CD4-positive, alpha-beta T cell (primary cell): ENCODE measurements at regions not wholly inside any gene's neighbourhood (a gene's known extent, or its start where the extent isn't known, plus 50 kb on each side); places are given as distances from the start of the nearest gene placed in this dataset.
"Not testable (repeated sequence)": the region's sequence is repeated elsewhere in the genome, so short reads cannot be mapped to it uniquely, and the experiment has no call there.

Source experiments
- ATAC-seq: fragments of 200-7000 bp; cut with Tn5 transposase; one replicate; pipeline ENCODE4 v1.10.0; 2022; ENCODE audit warnings: mild to moderate bottlenecking; ENCODE audit not compliant: poor library complexity
- CTCF ChIA-PET: fragments of 350-600 bp; sonication (Branson Sonifier 250); formaldehyde crosslinking; loops from one replicate; lab custom pipeline; 2021; ENCODE audit warnings: antibody characterized with exemption, inconsistent platforms; lab: Charles Lee
- POLR2A ChIA-PET: fragments of 350-600 bp; sonication (Branson Sonifier 250); formaldehyde crosslinking; loops from one replicate; lab custom pipeline; 2021; ENCODE audit warnings: antibody characterized with exemption, inconsistent platforms; lab: Charles Lee
- DNase-seq, 14 experiments: peaks; one replicate each; pipeline ENCODE4 v3.0.0-alpha.2; 2013 to 2020; ENCODE audit warnings: mixed read lengths in 2 of 14
- H3K27ac ChIP-seq, 2 donors: one replicate each; pipeline versions ENCODE4 v1.5.1 to v1.7.0; 2013; ENCODE audit warnings: low read length in 2 of 2, low read depth in 1 of 2, mild to moderate bottlenecking in 1 of 2
- H3K27me3 ChIP-seq, 2 experiments: 1 replicate in 1 of 2; 2 replicates in 1 of 2; pipeline versions ENCODE4 v1.6.1 to v1.7.0; 2013; ENCODE audit warnings: low read length in 2 of 2, control low read depth in 1 of 2, mild to moderate bottlenecking in 1 of 2, moderate library complexity in 1 of 2; ENCODE audit not compliant: insufficient read depth in 2 of 2, control insufficient read depth in 1 of 2
- H3K36me3 ChIP-seq: one replicate; pipeline ENCODE4 v1.6.1; 2013; ENCODE audit warnings: low read length, control low read depth; ENCODE audit not compliant: insufficient read depth
- H3K4me1 ChIP-seq: one replicate; pipeline ENCODE4 v1.6.1; 2013; ENCODE audit warnings: low read length, control low read depth; ENCODE audit not compliant: insufficient read depth
- H3K4me3 ChIP-seq: one replicate; pipeline ENCODE4 v1.5.1; 2013; ENCODE audit warnings: mild to moderate bottlenecking, low read length, moderate library complexity
- H3K9me3 ChIP-seq, 2 experiments: 1 replicate in 1 of 2; 2 replicates in 1 of 2; pipeline versions ENCODE4 v1.6.1 to v1.7.0; 2013; ENCODE audit warnings: low read length in 2 of 2, mild to moderate bottlenecking in 2 of 2, control low read depth in 1 of 2, moderate library complexity in 1 of 2; ENCODE audit not compliant: control insufficient read depth in 1 of 2, insufficient read depth in 1 of 2
- H3K27ac Mint-ChIP-seq: one replicate; pipeline ENCODE4 v1.8.0; 2020; ENCODE audit warnings: mixed read lengths
- H3K27me3 Mint-ChIP-seq: one replicate; pipeline ENCODE4 v1.8.0; 2021; ENCODE audit warnings: mixed read lengths
- H3K36me3 Mint-ChIP-seq: one replicate; pipeline ENCODE4 v1.8.0; 2021; ENCODE audit warnings: low read depth, mixed read lengths
- H3K4me1 Mint-ChIP-seq: one replicate; pipeline ENCODE4 v1.8.0; 2021; ENCODE audit warnings: low read depth, mixed read lengths
- H3K4me3 Mint-ChIP-seq: one replicate; pipeline ENCODE4 v1.8.0; 2020; ENCODE audit warnings: mild to moderate bottlenecking, mixed read lengths
- H3K9me3 Mint-ChIP-seq: one replicate; pipeline ENCODE4 v1.8.0; 2020; ENCODE audit warnings: mixed read lengths
- intact Hi-C, 2 experiments: fragments of 100-400 bp; cut with DNase I in 1 of 2; cut with micrococcal nuclease in 1 of 2; formaldehyde crosslinking; loops; one replicate each; pipeline versions ENCODE4 v1.15.1 to v1.9.0; 2023 to 2025; cut with DNase I, micrococcal nuclease
- TF ChIP-seq, protein P1 (sequence below): fragments of 200-600 bp; IDR thresholded peaks from one replicate; pipeline ENCODE4 v1.8.0; 2022; ENCODE audit warnings: antibody characterized with exemption, mild to moderate bottlenecking

DNA sequence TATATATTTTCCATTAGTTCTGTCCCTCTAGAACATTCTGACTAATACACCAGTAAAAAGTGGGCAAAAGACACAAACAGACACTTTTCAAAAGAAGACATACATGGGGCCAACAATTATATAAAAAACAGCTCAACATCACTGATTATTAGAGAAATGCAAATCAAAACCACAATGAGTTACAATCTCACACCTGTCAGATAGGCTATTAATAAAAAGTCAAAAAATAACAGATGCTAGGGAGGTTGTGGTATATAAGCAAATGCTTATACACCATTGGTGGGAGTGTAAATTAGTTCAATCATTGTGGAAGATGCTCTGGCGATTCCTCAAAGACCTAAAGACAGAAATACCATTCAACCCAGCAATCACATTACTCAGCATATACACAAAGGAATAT is 1707.8 kb downstream of the GRIK2 start:
- no peak for DNase-seq

DNA sequence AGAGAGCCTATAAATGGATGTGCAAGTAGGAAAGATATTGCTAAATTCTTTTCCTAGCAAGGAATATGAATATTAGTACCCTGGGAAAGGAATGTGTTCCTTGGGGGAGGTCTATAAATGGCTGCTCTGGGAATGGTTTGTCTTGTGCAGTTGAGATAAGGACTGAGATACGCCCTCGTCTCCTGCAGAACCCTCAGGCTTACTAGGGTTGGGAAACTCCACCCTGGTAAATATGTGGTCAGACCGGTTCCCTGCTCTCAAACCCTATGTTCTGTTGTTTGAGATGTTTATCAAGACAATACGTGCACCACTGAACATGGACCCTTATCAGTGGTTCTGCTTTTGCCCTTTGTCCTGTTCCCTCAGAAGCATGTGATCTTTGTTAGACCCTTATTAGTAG is 1698.9 kb downstream of the GRIK2 start:
- DNase-seq, H3K27ac ChIP-seq, H3K27me3 ChIP-seq, H3K36me3 ChIP-seq, H3K4me1 ChIP-seq, H3K9me3 ChIP-seq, H3K9me3 Mint-ChIP-seq, H3K27me3 Mint-ChIP-seq, CTCF ChIA-PET, H3K4me3 Mint-ChIP-seq, ATAC-seq, H3K36me3 Mint-ChIP-seq, POLR2A ChIA-PET, intact Hi-C loops, H3K4me1 Mint-ChIP-seq, H3K4me3 ChIP-seq, H3K27ac Mint-ChIP-seq: not testable (repeated sequence)

More for the DNA sequence above, 1707.8 kb downstream of the GRIK2 start:
- no peaks in the 10 kb centered on the region for H3K36me3 ChIP-seq
- CTCF ChIA-PET: no interaction called here
- H3K4me1 ChIP-seq: no peaks in the 10 kb centered on the region
- no peaks in the 10 kb centered on the region for H3K9me3 ChIP-seq
- TF ChIP-seq, protein P1, sequence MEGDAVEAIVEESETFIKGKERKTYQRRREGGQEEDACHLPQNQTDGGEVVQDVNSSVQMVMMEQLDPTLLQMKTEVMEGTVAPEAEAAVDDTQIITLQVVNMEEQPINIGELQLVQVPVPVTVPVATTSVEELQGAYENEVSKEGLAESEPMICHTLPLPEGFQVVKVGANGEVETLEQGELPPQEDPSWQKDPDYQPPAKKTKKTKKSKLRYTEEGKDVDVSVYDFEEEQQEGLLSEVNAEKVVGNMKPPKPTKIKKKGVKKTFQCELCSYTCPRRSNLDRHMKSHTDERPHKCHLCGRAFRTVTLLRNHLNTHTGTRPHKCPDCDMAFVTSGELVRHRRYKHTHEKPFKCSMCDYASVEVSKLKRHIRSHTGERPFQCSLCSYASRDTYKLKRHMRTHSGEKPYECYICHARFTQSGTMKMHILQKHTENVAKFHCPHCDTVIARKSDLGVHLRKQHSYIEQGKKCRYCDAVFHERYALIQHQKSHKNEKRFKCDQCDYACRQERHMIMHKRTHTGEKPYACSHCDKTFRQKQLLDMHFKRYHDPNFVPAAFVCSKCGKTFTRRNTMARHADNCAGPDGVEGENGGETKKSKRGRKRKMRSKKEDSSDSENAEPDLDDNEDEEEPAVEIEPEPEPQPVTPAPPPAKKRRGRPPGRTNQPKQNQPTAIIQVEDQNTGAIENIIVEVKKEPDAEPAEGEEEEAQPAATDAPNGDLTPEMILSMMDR: no peak
- intact Hi-C loops: no loop called here
- Mint-ChIP-seq H3K4me3 (no peak overlapping the region), H3K27ac (no peak overlapping the region), H3K9me3 (peaks cover 14% of the 10 kb centered on the region), H3K4me1 (no peaks in the 10 kb centered on the region), H3K36me3 (no peaks in the 10 kb centered on the region), H3K27me3 (no peaks in the 10 kb centered on the region)
- no peak for ATAC-seq
- H3K27ac ChIP-seq: no peak overlapping the region
- POLR2A ChIA-PET: no interaction called here
- H3K4me3 ChIP-seq: no peak overlapping the region
- no peaks in the 10 kb centered on the region for H3K27me3 ChIP-seq

DNA sequence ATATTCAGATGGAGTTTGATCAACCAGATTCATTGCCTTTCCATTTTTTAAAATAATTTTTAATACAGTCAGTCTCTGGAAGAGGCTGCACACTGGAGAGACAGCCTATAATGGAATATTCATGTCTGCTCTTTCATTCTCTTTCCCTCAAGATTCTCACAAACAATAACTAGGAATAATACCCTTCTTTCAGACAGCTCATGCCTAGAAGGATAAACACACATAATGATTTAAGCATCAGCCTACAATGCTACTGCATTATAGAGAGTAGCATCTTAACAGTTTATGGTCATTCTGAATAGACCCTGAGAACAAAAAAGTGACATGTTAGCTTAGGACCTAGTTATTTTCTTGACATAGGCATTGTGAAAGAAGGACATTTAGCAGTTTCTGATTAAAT is 1692.3 kb downstream of the GRIK2 start:
- intact Hi-C loops: no loop called here
- H3K9me3 Mint-ChIP-seq: no peaks in the 10 kb centered on the region
- Histone ChIP-seq H3K4me1 (no peaks in the 10 kb centered on the region), H3K27me3 (no peaks in the 10 kb centered on the region), H3K27ac (no peak overlapping the region), H3K9me3 (peaks cover 0 to 4% of the 10 kb centered on the region in 2 experiments), H3K4me3 (no peak overlapping the region), H3K36me3 (no peaks in the 10 kb centered on the region)
- TF ChIP-seq, protein P1: no peak
- no peaks in the 10 kb centered on the region for H3K27me3 Mint-ChIP-seq
- ATAC-seq: no peak
- H3K27ac Mint-ChIP-seq: no peak overlapping the region
- no peaks in the 10 kb centered on the region for H3K4me1 Mint-ChIP-seq
- no peaks in the 10 kb centered on the region for H3K36me3 Mint-ChIP-seq
- ChIA-PET POLR2A (no interaction called here), CTCF (no interaction called here)
- no peak overlapping the region for H3K4me3 Mint-ChIP-seq
- DNase-seq: no peak

DNA sequence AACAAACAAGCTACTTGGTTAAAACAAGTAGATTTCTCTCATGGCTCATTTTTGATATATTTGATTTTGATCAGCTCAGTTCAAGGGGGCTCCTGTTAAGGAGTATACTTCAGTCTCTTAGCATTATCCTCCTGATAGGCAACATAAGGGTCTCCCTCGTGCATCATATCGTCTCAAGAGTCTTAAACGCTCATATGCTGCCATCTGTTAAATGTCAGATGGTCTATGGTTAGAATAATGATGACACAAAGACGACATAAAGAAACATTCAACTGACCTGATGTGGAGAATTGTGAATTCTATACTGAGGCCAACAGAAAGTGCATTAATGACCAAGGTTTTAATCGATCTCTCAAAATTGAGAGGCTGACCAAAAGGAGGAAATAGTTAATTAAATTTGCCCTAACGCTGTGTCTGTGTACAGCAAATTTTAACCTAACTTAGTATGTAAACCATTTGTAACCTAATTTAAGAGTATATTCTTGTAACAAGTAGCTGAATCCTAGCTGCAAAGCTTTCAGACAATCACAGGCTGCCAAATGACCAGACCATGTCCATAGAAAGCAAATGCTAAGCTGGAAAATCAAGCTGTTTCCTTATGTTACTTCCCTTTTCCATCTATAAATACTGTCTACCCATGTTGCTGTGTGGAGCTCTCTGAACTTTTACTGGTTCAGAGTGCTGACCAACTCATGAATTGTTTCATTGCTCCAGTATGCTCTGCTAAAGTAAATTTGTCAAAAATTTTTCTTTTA is 1688.5 kb downstream of the GRIK2 start:
- H3K9me3 ChIP-seq: peaks cover 0 to 7% of the 10 kb centered on the region in 2 experiments
- POLR2A ChIA-PET: no interaction called here
- intact Hi-C loops: no loop called here
- Mint-ChIP-seq H3K27ac (no peak overlapping the region), H3K9me3 (no peaks in the 10 kb centered on the region), H3K36me3 (no peaks in the 10 kb centered on the region), H3K4me1 (no peaks in the 10 kb centered on the region), H3K27me3 (no peaks in the 10 kb centered on the region), H3K4me3 (no peak overlapping the region)
- TF ChIP-seq, protein P1: no peak
- H3K4me3 ChIP-seq: no peak overlapping the region
- H3K27me3 ChIP-seq: no peaks in the 10 kb centered on the region
- H3K36me3 ChIP-seq: no peaks in the 10 kb centered on the region
- CTCF ChIA-PET: no interaction called here
- no peak for DNase-seq
- no peak overlapping the region for H3K27ac ChIP-seq
- ATAC-seq: no peak
- no peaks in the 10 kb centered on the region for H3K4me1 ChIP-seq
